Fibroblast of the aortic adventitia (primary cell): ENCODE measurements at regions not wholly inside any gene's neighbourhood (a gene's known extent, or its start where the extent isn't known, plus 50 kb on each side); places are given as distances from the start of the nearest gene placed in this dataset.

Experiments used
- DNase-seq: peaks from one replicate; pipeline ENCODE4 v3.0.0-alpha.2; 2010; ENCODE audit warnings: low read depth
- H3K4me3 ChIP-seq: 2 replicates; pipeline ENCODE4 v1.5.1; 2011; ENCODE audit warnings: low read depth, mild to moderate bottlenecking, control low read depth, low read length, moderate library complexity
- TF ChIP-seq, protein P1 (sequence below): IDR thresholded peaks from 2 replicates; pipeline ENCODE4 v1.5.1; 2011; ENCODE audit warnings: mild to moderate bottlenecking, low read length, control low read depth, inconsistent platforms; ENCODE audit not compliant: insufficient read depth

GRCh38 chr2:65846989-65847678, 414.7 kb upstream of the SPRED2 start:
- TF ChIP-seq, protein P1, sequence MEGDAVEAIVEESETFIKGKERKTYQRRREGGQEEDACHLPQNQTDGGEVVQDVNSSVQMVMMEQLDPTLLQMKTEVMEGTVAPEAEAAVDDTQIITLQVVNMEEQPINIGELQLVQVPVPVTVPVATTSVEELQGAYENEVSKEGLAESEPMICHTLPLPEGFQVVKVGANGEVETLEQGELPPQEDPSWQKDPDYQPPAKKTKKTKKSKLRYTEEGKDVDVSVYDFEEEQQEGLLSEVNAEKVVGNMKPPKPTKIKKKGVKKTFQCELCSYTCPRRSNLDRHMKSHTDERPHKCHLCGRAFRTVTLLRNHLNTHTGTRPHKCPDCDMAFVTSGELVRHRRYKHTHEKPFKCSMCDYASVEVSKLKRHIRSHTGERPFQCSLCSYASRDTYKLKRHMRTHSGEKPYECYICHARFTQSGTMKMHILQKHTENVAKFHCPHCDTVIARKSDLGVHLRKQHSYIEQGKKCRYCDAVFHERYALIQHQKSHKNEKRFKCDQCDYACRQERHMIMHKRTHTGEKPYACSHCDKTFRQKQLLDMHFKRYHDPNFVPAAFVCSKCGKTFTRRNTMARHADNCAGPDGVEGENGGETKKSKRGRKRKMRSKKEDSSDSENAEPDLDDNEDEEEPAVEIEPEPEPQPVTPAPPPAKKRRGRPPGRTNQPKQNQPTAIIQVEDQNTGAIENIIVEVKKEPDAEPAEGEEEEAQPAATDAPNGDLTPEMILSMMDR: no peak
- no peak for DNase-seq
- no peak overlapping the region for H3K4me3 ChIP-seq

GRCh38 chr2:65845442-65846182, 413.2 kb upstream of the SPRED2 start:
- TF ChIP-seq, protein P1: no peak
- H3K4me3 ChIP-seq: no peak overlapping the region
- DNase-seq: no peak

- H3K4me3 ChIP-seq: no peak overlapping the region
- DNase-seq: no peak
- TF ChIP-seq, protein P1: no peak
These were observed 409.7 kb upstream of the SPRED2 start for GRCh38 chr2:65842104-65842503.

GRCh38 chr2:65835975-65836549, 403.7 kb upstream of the SPRED2 start:
- TF ChIP-seq, protein P1: no peak
- H3K4me3 ChIP-seq: no peak overlapping the region

GRCh38 chr2:65834771-65835475, 402.5 kb upstream of the SPRED2 start:
- DNase-seq: no peak
- no peak overlapping the region for H3K4me3 ChIP-seq
- TF ChIP-seq, protein P1: no peak

More at GRCh38 chr2:65835975-65836549, 403.7 kb upstream of the SPRED2 start:
- no peak for DNase-seq

GRCh38 chr2:65834062-65834461, 401.7 kb upstream of the SPRED2 start:
- H3K4me3 ChIP-seq: no peak overlapping the region
- no peak for DNase-seq
- TF ChIP-seq, protein P1: no peak
